DLD1 (cell line): ENCODE measurements at regions not wholly inside any gene's neighbourhood (a gene's known extent, or its start where the extent isn't known, plus 50 kb on each side); places are given as distances from the start of the nearest gene placed in this dataset.

ENCODE experiments used
- in situ Hi-C: cut with HindIII; loops from 2 replicates; pipeline ENCODE4 v1.10.0; 2017; ENCODE audit warnings: low sequenced_read_pairs

GRCh38 chr15:39454189-39454986 lies 126.5 kb upstream of the THBS1 start:
- in situ Hi-C loops = no loop called here

GRCh38 chr15:39455471-39455991 lies 125.3 kb upstream of the THBS1 start:
- in situ Hi-C loops = no loop called here

- in situ Hi-C loops = no loop called here
Measured at GRCh38 chr15:39456159-39456558, 124.7 kb upstream of the THBS1 start.

GRCh38 chr15:39456582-39457330 lies 124.1 kb upstream of the THBS1 start:
- in situ Hi-C loops = no loop called here

- in situ Hi-C loops = no loop called here
Measured at GRCh38 chr15:39458131-39458530, 122.7 kb upstream of the THBS1 start.

- in situ Hi-C loops = no loop called here
Measured at GRCh38 chr15:39459548-39459947, 121.3 kb upstream of the THBS1 start.

GRCh38 chr15:39460748-39461147 lies 120.1 kb upstream of the THBS1 start:
- in situ Hi-C loops = no loop called here

GRCh38 chr15:39461536-39462130 lies 119.2 kb upstream of the THBS1 start:
- in situ Hi-C loops = no loop called here

GRCh38 chr15:39462691-39463090 lies 118.2 kb upstream of the THBS1 start:
- in situ Hi-C loops = no loop called here

GRCh38 chr15:39465843-39466749 lies 114.8 kb upstream of the THBS1 start:
- in situ Hi-C loops = no loop called here

GRCh38 chr15:39466750-39467105 lies 114.2 kb upstream of the THBS1 start:
- in situ Hi-C loops = no loop called here

- in situ Hi-C loops = no loop called here
Measured at GRCh38 chr15:39468331-39468730, 112.5 kb upstream of the THBS1 start.

- in situ Hi-C loops = no loop called here
Measured at GRCh38 chr15:39468828-39469227, 112.1 kb upstream of the THBS1 start.

- in situ Hi-C loops = no loop called here
Measured at GRCh38 chr15:39471785-39472574, 108.9 kb upstream of the THBS1 start.

- in situ Hi-C loops = no loop called here
Measured at GRCh38 chr15:39472621-39473297, 108.1 kb upstream of the THBS1 start.

GRCh38 chr15:39473298-39473947 lies 107.5 kb upstream of the THBS1 start:
- in situ Hi-C loops = no loop called here

GRCh38 chr15:39474657-39475056 lies 106.2 kb upstream of the THBS1 start:
- in situ Hi-C loops = no loop called here

- in situ Hi-C loops = no loop called here
Measured at GRCh38 chr15:39478996-39479395, 101.9 kb upstream of the THBS1 start.

- in situ Hi-C loops = no loop called here
Measured at GRCh38 chr15:39479911-39480310, 101.0 kb upstream of the THBS1 start.
